Liver (tissue), 3 donors: ENCODE measurements at regions not wholly inside any gene's neighbourhood (a gene's known extent, or its start where the extent isn't known, plus 50 kb on each side); places are given as distances from the start of the nearest gene placed in this dataset.

ENCODE experiments used
- CTCF ChIP-seq: fragments of 150-350 bp; IDR thresholded peaks from 2 replicates; pipeline ENCODE4 v1.5.1; 2017; ENCODE audit warnings: improper control_type of control experiment, low read depth, low read length; ENCODE audit not compliant: missing input control
- EGR1 ChIP-seq, 2 donors: IDR thresholded peaks; 2 replicates each; pipeline ENCODE4 v1.6.1; 2016 to 2018; ENCODE audit warnings: antibody characterized with exemption in 2 of 2, low read depth in 2 of 2
- TF ChIP-seq, protein P1 (sequence below): IDR thresholded peaks from 2 replicates; pipeline ENCODE4 v1.6.1; 2016; ENCODE audit warnings: antibody characterized with exemption, mild to moderate bottlenecking
- donor health status: healthy.
- donor health status: healthy.

- TF ChIP-seq CTCF: no peak
- TF ChIP-seq, protein P1, sequence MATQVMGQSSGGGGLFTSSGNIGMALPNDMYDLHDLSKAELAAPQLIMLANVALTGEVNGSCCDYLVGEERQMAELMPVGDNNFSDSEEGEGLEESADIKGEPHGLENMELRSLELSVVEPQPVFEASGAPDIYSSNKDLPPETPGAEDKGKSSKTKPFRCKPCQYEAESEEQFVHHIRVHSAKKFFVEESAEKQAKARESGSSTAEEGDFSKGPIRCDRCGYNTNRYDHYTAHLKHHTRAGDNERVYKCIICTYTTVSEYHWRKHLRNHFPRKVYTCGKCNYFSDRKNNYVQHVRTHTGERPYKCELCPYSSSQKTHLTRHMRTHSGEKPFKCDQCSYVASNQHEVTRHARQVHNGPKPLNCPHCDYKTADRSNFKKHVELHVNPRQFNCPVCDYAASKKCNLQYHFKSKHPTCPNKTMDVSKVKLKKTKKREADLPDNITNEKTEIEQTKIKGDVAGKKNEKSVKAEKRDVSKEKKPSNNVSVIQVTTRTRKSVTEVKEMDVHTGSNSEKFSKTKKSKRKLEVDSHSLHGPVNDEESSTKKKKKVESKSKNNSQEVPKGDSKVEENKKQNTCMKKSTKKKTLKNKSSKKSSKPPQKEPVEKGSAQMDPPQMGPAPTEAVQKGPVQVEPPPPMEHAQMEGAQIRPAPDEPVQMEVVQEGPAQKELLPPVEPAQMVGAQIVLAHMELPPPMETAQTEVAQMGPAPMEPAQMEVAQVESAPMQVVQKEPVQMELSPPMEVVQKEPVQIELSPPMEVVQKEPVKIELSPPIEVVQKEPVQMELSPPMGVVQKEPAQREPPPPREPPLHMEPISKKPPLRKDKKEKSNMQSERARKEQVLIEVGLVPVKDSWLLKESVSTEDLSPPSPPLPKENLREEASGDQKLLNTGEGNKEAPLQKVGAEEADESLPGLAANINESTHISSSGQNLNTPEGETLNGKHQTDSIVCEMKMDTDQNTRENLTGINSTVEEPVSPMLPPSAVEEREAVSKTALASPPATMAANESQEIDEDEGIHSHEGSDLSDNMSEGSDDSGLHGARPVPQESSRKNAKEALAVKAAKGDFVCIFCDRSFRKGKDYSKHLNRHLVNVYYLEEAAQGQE: no peak
- no peak for TF ChIP-seq EGR1 (IDR thresholded peaks at IDR 0.05; ENCODE audit: low read depth in 2 of 2)
Observed at GRCh38 chr6:156557251-156557910, 219.8 kb upstream of the ARID1B start.
